Ascending aorta (tissue), 2 donors: ENCODE measurements at regions not wholly inside any gene's neighbourhood (a gene's known extent, or its start where the extent isn't known, plus 50 kb on each side); places are given as distances from the start of the nearest gene placed in this dataset.

Experiments
- DNase-seq, 2 donors: peaks; one replicate each; pipeline ENCODE4 v3.0.0-alpha.2; 2019; ENCODE audit warnings: low spot score in 2 of 2
- H3K27ac ChIP-seq, 2 donors: fragments of 200-600 bp; sonication (generic); one replicate each; pipeline ENCODE4 v1.5.1; 2016 to 2017; ENCODE audit warnings: mild to moderate bottlenecking in 1 of 2
- H3K27me3 ChIP-seq: fragments of 200-600 bp; sonication (generic); one replicate; pipeline ENCODE4 v1.5.1; 2017
- H3K36me3 ChIP-seq, 2 donors: fragments of 200-600 bp; sonication (generic); one replicate each; pipeline ENCODE4 v1.5.1; 2016
- H3K4me1 ChIP-seq, 2 donors: fragments of 200-600 bp; sonication (generic); one replicate each; pipeline ENCODE4 v1.5.1; 2016 to 2017; ENCODE audit warnings: mild to moderate bottlenecking in 1 of 2
- H3K4me3 ChIP-seq, 2 donors: fragments of 200-600 bp; sonication (generic); one replicate each; pipeline ENCODE4 v1.5.1; 2016 to 2017; ENCODE audit warnings: mild to moderate bottlenecking in 1 of 2
- H3K9me3 ChIP-seq, 2 donors: fragments of 200-600 bp; sonication (generic); one replicate each; pipeline ENCODE4 v1.5.1; 2016
- CTCF ChIP-seq, 3 experiments: fragments of 200-600 bp in 2 of 3; fragments of 450-650 bp in 1 of 3; sonication (generic) in 2 of 3; IDR thresholded peaks; one replicate each; pipeline ENCODE4 v1.5.1; 2016 to 2019; ENCODE audit warnings: antibody characterized with exemption in 3 of 3, mild to moderate bottlenecking in 1 of 3, moderate library complexity in 1 of 3
- intact Hi-C: fragments of 100-400 bp; cut with DNase I; formaldehyde crosslinking; loops from one replicate; pipeline ENCODE4 v1.15.1; 2023

GRCh38 chr5:66407765-66408164 lies 188.4 kb upstream of the MAST4 start:
- TF ChIP-seq CTCF (IDR thresholded peaks at IDR 0.05): no peak
- DNase-seq: no peak
- Histone ChIP-seq H3K36me3 (no peaks in the 10 kb centered on the region), H3K4me3 (no peak overlapping the region), H3K27me3 (no peaks in the 10 kb centered on the region), H3K9me3 (no peaks in the 10 kb centered on the region), H3K4me1 (no peaks in the 10 kb centered on the region), H3K27ac (no peak overlapping the region)
- intact Hi-C loops: no loop called here

GRCh38 chr5:66408576-66408975 lies 187.6 kb upstream of the MAST4 start:
- H3K4me3 ChIP-seq: no peak overlapping the region
- H3K4me1 ChIP-seq: no peaks in the 10 kb centered on the region
- intact Hi-C loops: no loop called here
- H3K27me3 ChIP-seq: no peaks in the 10 kb centered on the region
- no peaks in the 10 kb centered on the region for H3K9me3 ChIP-seq
- no peak overlapping the region for H3K27ac ChIP-seq
- no peaks in the 10 kb centered on the region for H3K36me3 ChIP-seq
- no peak for TF ChIP-seq CTCF (IDR thresholded peaks at IDR 0.05)
- DNase-seq: no peak

GRCh38 chr5:66410122-66410521 lies 186.1 kb upstream of the MAST4 start:
- Histone ChIP-seq H3K36me3 (no peaks in the 10 kb centered on the region), H3K4me3 (no peak overlapping the region), H3K9me3 (no peaks in the 10 kb centered on the region), H3K4me1 (no peaks in the 10 kb centered on the region), H3K27me3 (no peaks in the 10 kb centered on the region), H3K27ac (no peak overlapping the region)
- intact Hi-C loops: no loop called here
- no peak for TF ChIP-seq CTCF (IDR thresholded peaks at IDR 0.05)
- no peak for DNase-seq

GRCh38 chr5:66411701-66412100 lies 184.5 kb upstream of the MAST4 start:
- Histone ChIP-seq H3K9me3 (no peaks in the 10 kb centered on the region), H3K4me3 (no peak overlapping the region), H3K27ac (no peak overlapping the region), H3K27me3 (no peaks in the 10 kb centered on the region), H3K4me1 (no peaks in the 10 kb centered on the region), H3K36me3 (no peaks in the 10 kb centered on the region)
- intact Hi-C loops: no loop called here
- no peak for DNase-seq
- TF ChIP-seq CTCF (IDR thresholded peaks at IDR 0.05): no peak

- Histone ChIP-seq H3K27ac (no peak overlapping the region), H3K9me3 (no peaks in the 10 kb centered on the region), H3K4me1 (no peaks in the 10 kb centered on the region), H3K36me3 (no peaks in the 10 kb centered on the region), H3K27me3 (no peaks in the 10 kb centered on the region), H3K4me3 (no peak overlapping the region)
- intact Hi-C loops: no loop called here
- TF ChIP-seq CTCF (IDR thresholded peaks at IDR 0.05): no peak
- no peak for DNase-seq
Measured at GRCh38 chr5:66413931-66414330, 182.3 kb upstream of the MAST4 start.

GRCh38 chr5:66415208-66415607 lies 181.0 kb upstream of the MAST4 start:
- TF ChIP-seq CTCF (IDR thresholded peaks at IDR 0.05): no peak
- no peak for DNase-seq
- no peaks in the 10 kb centered on the region for H3K9me3 ChIP-seq
- no peak overlapping the region for H3K4me3 ChIP-seq
- intact Hi-C loops: no loop called here
- no peaks in the 10 kb centered on the region for H3K36me3 ChIP-seq
- H3K27ac ChIP-seq: no peak overlapping the region
- no peaks in the 10 kb centered on the region for H3K4me1 ChIP-seq
- no peaks in the 10 kb centered on the region for H3K27me3 ChIP-seq
